Tibial artery (tissue), 4 donors: ENCODE measurements at regions not wholly inside any gene's neighbourhood (a gene's known extent, or its start where the extent isn't known, plus 50 kb on each side); places are given as distances from the start of the nearest gene placed in this dataset.

Experiments
- DNase-seq, 2 donors: peaks; one replicate each; pipeline ENCODE4 v3.0.0-alpha.2; 2019
- H3K27ac ChIP-seq, 2 donors: fragments of 200-600 bp; sonication (generic) in 1 of 2; 1 replicate in 1 of 2; 2 replicates in 1 of 2; pipeline ENCODE4 v1.5.1; 2018 to 2019; ENCODE audit warnings: mild to moderate bottlenecking in 1 of 2
- H3K27me3 ChIP-seq, 2 donors: fragments of 200-600 bp; sonication (generic) in 1 of 2; one replicate each; pipeline versions ENCODE4 v1.5.1 to v1.6.0; 2016 to 2019
- H3K36me3 ChIP-seq, 3 donors: fragments of 200-600 bp; sonication (generic) in 2 of 3; one replicate each; pipeline ENCODE4 v1.5.1; 2016 to 2019; ENCODE audit warnings: mild to moderate bottlenecking in 2 of 3
- H3K4me1 ChIP-seq, 4 donors: fragments of 200-600 bp; sonication (generic) in 2 of 4; 1 replicate in 3 of 4; 2 replicates in 1 of 4; pipeline ENCODE4 v1.5.1; 2016 to 2019
- H3K4me3 ChIP-seq, 2 donors: fragments of 200-600 bp; sonication (generic) in 1 of 2; 1 replicate in 1 of 2; 2 replicates in 1 of 2; pipeline ENCODE4 v1.5.1; 2018 to 2019; ENCODE audit warnings: mild to moderate bottlenecking in 2 of 2
- H3K9me3 ChIP-seq, 3 donors: fragments of 200-600 bp; sonication (generic) in 1 of 3; one replicate each; pipeline ENCODE4 v1.5.1; 2016 to 2019
- CTCF ChIP-seq, 2 experiments: fragments of 200-600 bp in 1 of 2; fragments of 450-650 bp in 1 of 2; IDR thresholded peaks; one replicate each; pipeline ENCODE4 v1.5.1; 2017 to 2019; ENCODE audit warnings: antibody characterized with exemption in 2 of 2, mild to moderate bottlenecking in 1 of 2, moderate library complexity in 1 of 2
- intact Hi-C: fragments of 100-400 bp; cut with DNase I; formaldehyde crosslinking; loops from one replicate; pipeline ENCODE4 v1.15.0; 2023; ENCODE audit warnings: low total_unique reads

GRCh38 chr4:89586864-89587263, 250.1 kb downstream of the SNCA start:
- Histone ChIP-seq H3K36me3 (no peaks in the 10 kb centered on the region), H3K27me3 (no peaks in the 10 kb centered on the region), H3K9me3 (no peaks in the 10 kb centered on the region), H3K4me3 (no peak overlapping the region), H3K4me1 (no peaks in the 10 kb centered on the region), H3K27ac (no peak overlapping the region)
- no peak for DNase-seq
- no peak for TF ChIP-seq CTCF (IDR thresholded peaks at IDR 0.05)
- intact Hi-C loops, result no loop called here

DNA sequence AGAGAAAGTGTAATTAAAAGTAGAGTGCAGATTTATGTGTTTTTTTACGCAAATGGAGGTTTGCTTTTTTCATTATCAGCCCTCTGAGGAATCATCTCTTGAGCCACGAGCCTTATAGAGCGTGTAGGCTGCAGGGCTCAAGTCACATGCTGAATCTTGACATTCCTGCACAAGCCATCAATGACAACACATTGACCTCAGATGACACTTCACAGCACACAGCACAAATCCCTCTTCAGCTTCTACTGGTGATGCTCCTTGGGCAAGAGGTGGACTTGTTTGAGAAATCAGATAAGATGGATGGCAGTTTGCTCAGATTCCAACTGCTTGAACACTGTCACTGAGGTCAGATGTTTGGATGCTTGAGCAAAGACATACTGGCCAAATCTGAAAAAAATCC, 250.6 kb downstream of the SNCA start:
- H3K4me3 ChIP-seq, result no peak overlapping the region
- H3K27ac ChIP-seq, result no peak overlapping the region
- intact Hi-C loops, result no loop called here
- H3K27me3 ChIP-seq, result no peaks in the 10 kb centered on the region
- no peaks in the 10 kb centered on the region for H3K9me3 ChIP-seq
- no peak for DNase-seq
- H3K36me3 ChIP-seq, result no peaks in the 10 kb centered on the region
- no peaks in the 10 kb centered on the region for H3K4me1 ChIP-seq
- no peak for TF ChIP-seq CTCF (IDR thresholded peaks at IDR 0.05)

DNA sequence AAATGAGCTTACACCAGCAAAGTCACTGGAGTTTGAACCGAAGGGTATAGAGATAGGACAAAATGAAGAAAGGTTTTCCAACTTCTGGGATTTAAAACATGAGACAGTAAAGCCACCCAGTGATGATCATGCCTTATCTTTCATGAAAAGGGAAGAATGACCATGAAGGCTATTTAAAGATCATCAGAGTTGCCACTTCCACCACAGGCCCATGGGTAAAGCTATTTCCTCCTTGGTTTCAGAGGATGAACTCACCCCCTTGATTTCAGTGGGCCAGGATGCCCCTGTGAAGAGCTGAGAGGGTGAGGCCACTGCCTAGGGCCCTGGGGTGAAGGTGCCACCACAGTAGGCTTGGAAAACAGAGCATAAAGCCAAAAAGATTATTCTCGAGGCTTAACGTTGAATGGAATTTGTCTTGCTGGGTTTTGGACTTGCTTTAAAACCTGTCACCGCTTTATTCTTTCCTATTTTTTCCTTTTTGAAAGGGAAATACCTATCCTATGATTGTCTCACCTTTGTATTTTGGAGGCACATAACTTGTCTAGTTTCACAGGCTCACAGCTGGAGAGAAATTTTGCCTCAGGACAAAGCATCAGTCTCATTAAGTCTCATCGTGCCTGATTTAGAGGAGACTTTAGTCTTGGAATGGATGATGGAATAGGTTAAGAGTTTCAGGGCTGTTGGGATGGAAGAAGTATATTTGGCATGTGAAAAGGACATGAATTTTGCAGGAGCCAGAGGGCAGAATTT, 254.0 kb downstream of the SNCA start:
- intact Hi-C loops, result no loop called here
- TF ChIP-seq CTCF (IDR thresholded peaks at IDR 0.05), result no peak
- Histone ChIP-seq H3K4me1 (no peaks in the 10 kb centered on the region), H3K36me3 (no peaks in the 10 kb centered on the region), H3K27me3 (no peaks in the 10 kb centered on the region), H3K9me3 (no peaks in the 10 kb centered on the region), H3K4me3 (no peak overlapping the region), H3K27ac (no peak overlapping the region)
- DNase-seq, result no peak

GRCh38 chr4:89579771-89580170, 257.2 kb downstream of the SNCA start:
- Histone ChIP-seq H3K4me3 (no peak overlapping the region), H3K27ac (no peak overlapping the region), H3K4me1 (no peaks in the 10 kb centered on the region), H3K27me3 (no peaks in the 10 kb centered on the region), H3K36me3 (no peaks in the 10 kb centered on the region), H3K9me3 (no peaks in the 10 kb centered on the region)
- intact Hi-C loops, result no loop called here
- TF ChIP-seq CTCF (IDR thresholded peaks at IDR 0.05), result no peak
- DNase-seq, result no peak

GRCh38 chr4:89576246-89576645, 260.7 kb downstream of the SNCA start:
- no peaks in the 10 kb centered on the region for H3K36me3 ChIP-seq
- no peaks in the 10 kb centered on the region for H3K27me3 ChIP-seq
- H3K4me3 ChIP-seq, result no peak overlapping the region
- no peaks in the 10 kb centered on the region for H3K9me3 ChIP-seq
- intact Hi-C loops, result no loop called here
- H3K27ac ChIP-seq, result no peak overlapping the region
- H3K4me1 ChIP-seq, result no peaks in the 10 kb centered on the region
- DNase-seq, result no peak
- no peak for TF ChIP-seq CTCF (IDR thresholded peaks at IDR 0.05)

DNA sequence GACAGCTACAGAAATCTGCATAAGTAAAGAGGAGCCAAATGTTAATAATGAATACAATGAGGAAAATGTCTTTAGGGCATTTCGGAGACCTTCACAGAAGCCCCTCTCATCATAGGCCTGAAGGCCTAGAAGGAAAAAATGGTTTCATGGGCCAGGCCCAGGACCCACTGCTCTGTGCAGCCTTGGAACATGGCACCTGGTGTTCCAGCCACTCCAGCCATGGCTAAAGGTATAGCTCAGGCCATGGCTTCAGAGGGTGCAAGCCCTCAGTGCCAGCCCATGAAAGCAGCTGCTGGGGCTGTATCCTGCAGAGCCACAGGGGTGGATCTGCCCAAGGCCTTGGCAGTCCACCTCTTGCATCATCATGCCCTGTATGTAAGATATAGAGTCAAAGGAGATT, 261.1 kb downstream of the SNCA start:
- TF ChIP-seq CTCF (IDR thresholded peaks at IDR 0.05), result no peak
- Histone ChIP-seq H3K4me3 (no peak overlapping the region), H3K36me3 (no peaks in the 10 kb centered on the region), H3K27ac (no peak overlapping the region), H3K27me3 (no peaks in the 10 kb centered on the region), H3K4me1 (no peaks in the 10 kb centered on the region), H3K9me3 (no peaks in the 10 kb centered on the region)
- intact Hi-C loops, result no loop called here
- DNase-seq, result no peak
